Ishikawa (cell line): ENCODE measurements at regions not wholly inside any gene's neighbourhood (a gene's known extent, or its start where the extent isn't known, plus 50 kb on each side); places are given as distances from the start of the nearest gene placed in this dataset.

Experiments used
- CREB1 ChIP-seq: IDR thresholded peaks from 2 replicates; pipeline ENCODE4 v1.6.1; 2012; ENCODE audit warnings: low read depth
- EGR1 ChIP-seq: IDR thresholded peaks from 2 replicates; pipeline ENCODE4 v1.6.1; 2012
- REST ChIP-seq: IDR thresholded peaks from 2 replicates; pipeline ENCODE4 v1.6.1; 2012; ENCODE audit warnings: low read depth, mild to moderate bottlenecking
- TAF1 ChIP-seq: IDR thresholded peaks from 2 replicates; pipeline ENCODE4 v1.6.1; 2012; ENCODE audit warnings: low read depth, mild to moderate bottlenecking
- YY1 ChIP-seq: IDR thresholded peaks from 2 replicates; pipeline ENCODE4 v1.6.1; 2012; ENCODE audit warnings: low read depth

- TF ChIP-seq REST = no peak
- TF ChIP-seq YY1 = no peak
- no peak for TF ChIP-seq CREB1
- no peak for TF ChIP-seq EGR1
- no peak for TF ChIP-seq TAF1
These were observed 64.1 kb upstream of the ADGRF1 start for GRCh38 chr6:47106216-47106615.
